ENCODE measurements at regions not wholly inside any gene's neighbourhood (a gene's known extent, or its start where the extent isn't known, plus 50 kb on each side); places are given as distances from the start of the nearest gene placed in this dataset.
A peak's percentile ranks its signal among the peaks of the same experiment; 100 is the strongest.

GRCh38 chr15:79380755-79381497 lies 51.2 kb upstream of the MINAR1 start:
- in situ Hi-C loops (cut with MboI; ENCODE audit: low sequenced_read_pairs in 4 of 4), result loop anchor here (5.0 to 10.0 kb wide), 4 partner anchors 211 to 614 kb away; no protein-coding TSS in a partner anchor
- Histone ChIP-seq H3K27me3 (no peaks in the 10 kb centered on the region), H3K9me3 (no peaks in the 10 kb centered on the region), H3K4me3 (no peak overlapping the region), H3K36me3 (no peaks in the 10 kb centered on the region), H3K4me1 (no peaks in the 10 kb centered on the region), H3K27ac (no peak overlapping the region)
- ATAC-seq (peak; percentile 76 to 89), DNase-seq (peak; percentile 11 to 55)
- intact Hi-C loops (cut with DNase I; ENCODE audit: low total_unique reads), result loop anchor here (1.0 to 2.0 kb wide), 2 partner anchors 52 to 472 kb away; partner anchors contain the start of gene MINAR1
- TF ChIP-seq CTCF (IDR thresholded peaks at IDR 0.05 in 4 of 5, conservative IDR thresholded peaks at IDR 0.05 in 1 of 5) (peak; percentile 66 to 87 (median 76)), POLR2A (IDR thresholded peaks at IDR 0.05) (no peak)

- TF ChIP-seq POLR2A (IDR thresholded peaks at IDR 0.05) (no peak), CTCF (IDR thresholded peaks at IDR 0.05 in 4 of 5, conservative IDR thresholded peaks at IDR 0.05 in 1 of 5) (no peak)
- no peaks in the 10 kb centered on the region for H3K36me3 ChIP-seq
- intact Hi-C loops (cut with DNase I; ENCODE audit: low total_unique reads) (loop anchor here (1.0 to 2.0 kb wide), 2 partner anchors 51 to 472 kb away; partner anchors contain the start of gene MINAR1), in situ Hi-C loops (cut with MboI; ENCODE audit: low sequenced_read_pairs in 4 of 4) (loop anchor here (5.0 to 10.0 kb wide), 4 partner anchors 211 to 613 kb away; no protein-coding TSS in a partner anchor)
- H3K4me1 ChIP-seq, result no peaks in the 10 kb centered on the region
- no peak overlapping the region for H3K4me3 ChIP-seq
- DNase-seq (no peak), ATAC-seq (no peak)
- H3K27me3 ChIP-seq, result no peaks in the 10 kb centered on the region
- no peak overlapping the region for H3K27ac ChIP-seq
- no peaks in the 10 kb centered on the region for H3K9me3 ChIP-seq
These were observed 50.5 kb upstream of the MINAR1 start for GRCh38 chr15:79381593-79381992.

All from gastrocnemius medialis (tissue), 4 donors.